ENCODE measurements at regions not wholly inside any gene's neighbourhood (a gene's known extent, or its start where the extent isn't known, plus 50 kb on each side); places are given as distances from the start of the nearest gene placed in this dataset.
"Not testable (repeated sequence)": the region's sequence is repeated elsewhere in the genome, so short reads cannot be mapped to it uniquely, and the experiment has no call there.

DNA sequence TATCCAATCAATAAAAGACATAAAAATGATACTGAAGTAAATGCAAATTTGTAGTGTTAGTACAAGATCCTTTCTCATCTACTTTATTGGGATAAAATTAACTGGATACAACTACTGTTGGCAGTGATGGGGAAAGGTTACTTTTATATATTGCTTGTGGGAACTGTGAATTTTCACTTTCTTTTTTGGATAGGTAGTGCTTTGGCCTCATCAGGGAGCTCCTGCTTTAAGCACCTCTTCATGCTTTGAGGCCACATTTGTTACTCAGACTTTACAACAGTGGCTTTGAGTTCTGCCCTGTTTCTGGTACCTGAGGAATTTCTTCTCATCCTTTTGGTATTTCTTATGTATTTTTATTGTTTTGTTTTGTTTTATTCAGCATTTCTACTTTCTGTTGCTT is 134.7 kb upstream of the XIST start:
- Histone ChIP-seq H3K4me3 (replicated peaks; ENCODE audit: insufficient read depth, low read length) (no peak overlapping the region), H3K27me3 (ENCODE audit: insufficient read depth, poor library complexity, severe bottlenecking) (no peaks in the 10 kb centered on the region), H3K27ac (replicated peaks) (no peak overlapping the region)
- DNase-seq (ENCODE audit: low read depth in 1 of 2, low spot score in 1 of 2), result no peak
- TF ChIP-seq POLR2AphosphoS5 (IDR thresholded peaks at IDR 0.05; ENCODE audit: low read depth) (no peak), CTCF (IDR thresholded peaks at IDR 0.05; ENCODE audit: insufficient read depth, low read length) (no peak), REST (IDR thresholded peaks at IDR 0.05; ENCODE audit: insufficient replicate concordance, low read depth) (no peak), SPI1 (IDR thresholded peaks at IDR 0.05; ENCODE audit: borderline replicate concordance, low read depth) (no peak), GABPA (IDR thresholded peaks at IDR 0.05; ENCODE audit: low read depth) (no peak)

GRCh38 chrX:73979551-73980131 is 127.1 kb upstream of the XIST start:
- Histone ChIP-seq H3K27me3 (ENCODE audit: insufficient read depth, poor library complexity, severe bottlenecking) (no peaks in the 10 kb centered on the region), H3K4me3 (replicated peaks; ENCODE audit: insufficient read depth, low read length) (no peak overlapping the region), H3K27ac (replicated peaks) (no peak overlapping the region)
- TF ChIP-seq SPI1 (IDR thresholded peaks at IDR 0.05; ENCODE audit: borderline replicate concordance, low read depth), result no peak
- TF ChIP-seq REST (IDR thresholded peaks at IDR 0.05; ENCODE audit: insufficient replicate concordance, low read depth), result no peak
- TF ChIP-seq CTCF (IDR thresholded peaks at IDR 0.05; ENCODE audit: insufficient read depth, low read length), result no peak
- TF ChIP-seq GABPA (IDR thresholded peaks at IDR 0.05; ENCODE audit: low read depth), result no peak
- TF ChIP-seq POLR2AphosphoS5 (IDR thresholded peaks at IDR 0.05; ENCODE audit: low read depth), result no peak
- DNase-seq (ENCODE audit: low read depth in 1 of 2, low spot score in 1 of 2), result no peak

GRCh38 chrX:73977542-73978169 is 125.1 kb upstream of the XIST start:
- no peak for TF ChIP-seq REST (IDR thresholded peaks at IDR 0.05; ENCODE audit: insufficient replicate concordance, low read depth)
- TF ChIP-seq POLR2AphosphoS5 (IDR thresholded peaks at IDR 0.05; ENCODE audit: low read depth), result no peak
- no peak for TF ChIP-seq CTCF (IDR thresholded peaks at IDR 0.05; ENCODE audit: insufficient read depth, low read length)
- TF ChIP-seq GABPA (IDR thresholded peaks at IDR 0.05; ENCODE audit: low read depth), result no peak
- TF ChIP-seq SPI1 (IDR thresholded peaks at IDR 0.05; ENCODE audit: borderline replicate concordance, low read depth), result no peak
- H3K27ac ChIP-seq (replicated peaks), result no peak overlapping the region

GRCh38 chrX:73967461-73967860 is 114.9 kb upstream of the XIST start:
- not testable (repeated sequence) for H3K27me3 ChIP-seq (ENCODE audit: insufficient read depth, poor library complexity, severe bottlenecking); H3K27ac ChIP-seq (replicated peaks); DNase-seq (ENCODE audit: low read depth in 1 of 2, low spot score in 1 of 2); H3K4me3 ChIP-seq (replicated peaks; ENCODE audit: insufficient read depth, low read length)

More at GRCh38 chrX:73977542-73978169, 125.1 kb upstream of the XIST start:
- DNase-seq (ENCODE audit: low read depth in 1 of 2, low spot score in 1 of 2), result no peak
- no peaks in the 10 kb centered on the region for H3K27me3 ChIP-seq (ENCODE audit: insufficient read depth, poor library complexity, severe bottlenecking)
- no peak overlapping the region for H3K4me3 ChIP-seq (replicated peaks; ENCODE audit: insufficient read depth, low read length)
